Keratinocyte (primary cell): ENCODE measurements at regions not wholly inside any gene's neighbourhood (a gene's known extent, or its start where the extent isn't known, plus 50 kb on each side); places are given as distances from the start of the nearest gene placed in this dataset.

Experiments
- DNase-seq: peaks from one replicate; pipeline ENCODE4 v3.0.0-alpha.2; 2011; ENCODE audit warnings: low read depth, missing footprints, low spot score
- FAIRE-seq: peaks from 2 replicates; lab custom pipeline; 2011; peaks lifted over from hg19 to GRCh38; lab: Jason Lieb, UNC
- H2AFZ ChIP-seq: 2 replicates; pipeline ENCODE4 v1.6.0; 2012; ENCODE audit warnings: low read length, control low read depth, inconsistent platforms; ENCODE audit not compliant: control insufficient read depth
- H3K27ac ChIP-seq: 2 replicates; pipeline ENCODE4 v1.5.1; 2011; ENCODE audit warnings: low read length; ENCODE audit not compliant: control insufficient read depth, insufficient read depth
- H3K27me3 ChIP-seq: 3 replicates; pipeline ENCODE4 v1.6.0; 2011; ENCODE audit warnings: low read length; ENCODE audit not compliant: control insufficient read depth, insufficient read depth; ENCODE audit errors: extremely low read depth
- H3K36me3 ChIP-seq, 2 experiments: 2 replicates in 1 of 2; 3 replicates in 1 of 2; pipeline ENCODE4 v1.5.1; 2011; ENCODE audit warnings: low read length in 2 of 2, mild to moderate bottlenecking in 1 of 2; ENCODE audit not compliant: control insufficient read depth in 2 of 2, insufficient read depth in 2 of 2; ENCODE audit errors: extremely low read depth in 1 of 2
- H3K4me1 ChIP-seq: 3 replicates; pipeline ENCODE4 v1.5.1; 2011; ENCODE audit warnings: low read length; ENCODE audit not compliant: control insufficient read depth, insufficient read depth; ENCODE audit errors: extremely low read depth
- H3K4me2 ChIP-seq: 3 replicates; pipeline ENCODE4 v1.6.0; 2011; ENCODE audit warnings: low read depth, low read length; ENCODE audit not compliant: control insufficient read depth, insufficient read depth; ENCODE audit errors: extremely low read depth
- H3K4me3 ChIP-seq, 3 experiments: fragments of 200-600 bp in 1 of 3; sonication (generic) in 1 of 3; 2 replicates in 2 of 3; 3 replicates in 1 of 3; pipeline ENCODE4 v1.5.1; 2011 to 2016; ENCODE audit warnings: low read length in 3 of 3, mild to moderate bottlenecking in 3 of 3, control low read depth in 2 of 3, inconsistent platforms in 1 of 3, low read depth in 1 of 3, mixed read lengths in 1 of 3, mixed run types in 1 of 3, moderate library complexity in 1 of 3; ENCODE audit not compliant: control insufficient read depth in 2 of 3, insufficient read depth in 2 of 3; ENCODE audit errors: extremely low read depth in 1 of 3
- H3K79me2 ChIP-seq: 2 replicates; pipeline ENCODE4 v1.6.0; 2012; ENCODE audit warnings: low read length; ENCODE audit not compliant: control insufficient read depth, insufficient read depth
- H3K9ac ChIP-seq: 3 replicates; pipeline ENCODE4 v1.6.0; 2011; ENCODE audit warnings: low read length; ENCODE audit not compliant: control insufficient read depth, insufficient read depth; ENCODE audit errors: extremely low read depth
- H3K9me1 ChIP-seq: 3 replicates; pipeline ENCODE4 v1.6.0; 2011; ENCODE audit warnings: low read length; ENCODE audit not compliant: control insufficient read depth, insufficient read depth; ENCODE audit errors: extremely low read depth
- H3K9me3 ChIP-seq: 2 replicates; pipeline ENCODE4 v1.5.1; 2012; ENCODE audit warnings: low read depth, low read length; ENCODE audit not compliant: control insufficient read depth
- H4K20me1 ChIP-seq: 3 replicates; pipeline ENCODE4 v1.6.0; 2011; ENCODE audit warnings: low read length; ENCODE audit not compliant: control insufficient read depth, insufficient read depth; ENCODE audit errors: extremely low read depth
- EZH2 ChIP-seq: IDR thresholded peaks from one replicate; pipeline ENCODE4 v1.6.1; 2012; ENCODE audit warnings: inconsistent platforms, mild to moderate bottlenecking, low read length, moderate library complexity
- dilution Hi-C: fragments of 300-500 bp; cut with MboI; formaldehyde crosslinking; loops from one replicate; pipeline ENCODE4 v1.7.0; 2020; ENCODE audit warnings: low sequenced_read_pairs; ENCODE audit not compliant: extremely low pct_ligation_motif_present
- TF ChIP-seq, protein P1 (sequence below), 3 experiments: IDR thresholded peaks in 1 of 3; conservative IDR thresholded peaks in 1 of 3; optimal IDR thresholded peaks in 1 of 3; 2 replicates in 2 of 3; 3 replicates in 1 of 3; pipeline versions ENCODE3 to v1.5.1; 2011; ENCODE audit warnings: low read length in 3 of 3, mild to moderate bottlenecking in 3 of 3, moderate library complexity in 2 of 3, control low read depth in 1 of 3, inconsistent platforms in 1 of 3; ENCODE audit not compliant: insufficient read depth in 2 of 3; ENCODE audit errors: extremely low read depth in 1 of 3

DNA sequence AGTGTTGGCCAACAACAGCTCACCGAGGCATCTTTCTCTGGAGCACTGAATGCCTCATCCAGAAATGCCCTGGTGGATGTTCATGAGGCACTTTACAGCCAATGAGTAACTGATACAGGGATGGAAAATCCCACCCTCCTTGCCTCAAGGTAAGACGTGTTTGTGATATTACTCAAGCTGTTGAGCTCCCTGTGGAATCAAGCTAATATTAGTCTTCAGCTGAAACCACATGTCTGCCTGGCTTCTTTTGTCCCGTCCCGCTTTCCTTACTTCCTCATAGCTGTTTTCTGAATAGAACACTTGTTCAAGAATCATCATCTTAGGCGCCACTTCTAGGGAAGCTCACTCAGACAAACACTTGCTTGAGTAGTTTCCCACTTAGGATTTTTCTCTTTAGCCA is 422.4 kb downstream of the INHBA start:
- no peak overlapping the region for H3K4me2 ChIP-seq
- H3K36me3 ChIP-seq, result no peaks in the 10 kb centered on the region
- no peak overlapping the region for H3K27ac ChIP-seq
- no peaks in the 10 kb centered on the region for H3K9me3 ChIP-seq
- no peak for DNase-seq
- no peaks in the 10 kb centered on the region for H4K20me1 ChIP-seq
- H2AFZ ChIP-seq, result no peak overlapping the region
- H3K79me2 ChIP-seq, result no peaks in the 10 kb centered on the region
- TF ChIP-seq EZH2, result no peak
- TF ChIP-seq, protein P1, sequence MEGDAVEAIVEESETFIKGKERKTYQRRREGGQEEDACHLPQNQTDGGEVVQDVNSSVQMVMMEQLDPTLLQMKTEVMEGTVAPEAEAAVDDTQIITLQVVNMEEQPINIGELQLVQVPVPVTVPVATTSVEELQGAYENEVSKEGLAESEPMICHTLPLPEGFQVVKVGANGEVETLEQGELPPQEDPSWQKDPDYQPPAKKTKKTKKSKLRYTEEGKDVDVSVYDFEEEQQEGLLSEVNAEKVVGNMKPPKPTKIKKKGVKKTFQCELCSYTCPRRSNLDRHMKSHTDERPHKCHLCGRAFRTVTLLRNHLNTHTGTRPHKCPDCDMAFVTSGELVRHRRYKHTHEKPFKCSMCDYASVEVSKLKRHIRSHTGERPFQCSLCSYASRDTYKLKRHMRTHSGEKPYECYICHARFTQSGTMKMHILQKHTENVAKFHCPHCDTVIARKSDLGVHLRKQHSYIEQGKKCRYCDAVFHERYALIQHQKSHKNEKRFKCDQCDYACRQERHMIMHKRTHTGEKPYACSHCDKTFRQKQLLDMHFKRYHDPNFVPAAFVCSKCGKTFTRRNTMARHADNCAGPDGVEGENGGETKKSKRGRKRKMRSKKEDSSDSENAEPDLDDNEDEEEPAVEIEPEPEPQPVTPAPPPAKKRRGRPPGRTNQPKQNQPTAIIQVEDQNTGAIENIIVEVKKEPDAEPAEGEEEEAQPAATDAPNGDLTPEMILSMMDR (optimal IDR thresholded peaks at IDR 0.05 in 1 of 3, IDR thresholded peaks at IDR 0.05 in 1 of 3, conservative IDR thresholded peaks at IDR 0.05 in 1 of 3; ENCODE audit: extremely low read depth in 1 of 3, insufficient read depth in 2 of 3, low read length in 3 of 3), result no peak
- no peak overlapping the region for H3K9ac ChIP-seq
- H3K27me3 ChIP-seq, result no peaks in the 10 kb centered on the region
- no peaks in the 10 kb centered on the region for H3K9me1 ChIP-seq
- dilution Hi-C loops, result no loop called here
- no peak overlapping the region for H3K4me3 ChIP-seq
- H3K4me1 ChIP-seq, result no peaks in the 10 kb centered on the region
- FAIRE-seq, result no peak

DNA sequence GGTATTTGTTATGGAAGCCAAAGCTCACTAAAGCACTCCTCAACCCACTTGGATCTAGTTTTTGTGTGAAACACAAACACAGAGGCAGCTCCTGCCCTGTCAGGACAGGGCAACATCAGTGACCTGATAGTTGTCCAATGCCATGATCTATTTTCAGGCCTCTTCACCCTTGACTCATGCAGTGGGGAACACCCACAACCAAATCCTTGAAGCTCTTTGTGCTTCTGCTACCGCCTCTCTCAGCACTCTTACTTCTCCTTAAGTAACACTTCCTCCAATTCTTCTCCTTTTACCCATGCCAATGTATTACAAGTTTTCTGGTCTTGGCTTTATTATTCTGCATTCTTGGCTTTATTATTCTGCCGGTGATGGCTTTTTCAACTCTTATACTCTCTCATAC is 425.3 kb downstream of the INHBA start:
- DNase-seq, result no peak
- H3K4me3 ChIP-seq, result no peak overlapping the region
- dilution Hi-C loops, result no loop called here
- no peak for FAIRE-seq
- H4K20me1 ChIP-seq, result no peaks in the 10 kb centered on the region
- H3K36me3 ChIP-seq, result no peaks in the 10 kb centered on the region
- no peaks in the 10 kb centered on the region for H3K27me3 ChIP-seq
- H3K9me3 ChIP-seq, result no peaks in the 10 kb centered on the region
- no peaks in the 10 kb centered on the region for H3K79me2 ChIP-seq
- no peak overlapping the region for H3K4me2 ChIP-seq
- H3K4me1 ChIP-seq, result no peaks in the 10 kb centered on the region
- no peak overlapping the region for H3K27ac ChIP-seq
- no peak overlapping the region for H2AFZ ChIP-seq
- no peaks in the 10 kb centered on the region for H3K9me1 ChIP-seq
- TF ChIP-seq, protein P1 (optimal IDR thresholded peaks at IDR 0.05 in 1 of 3, IDR thresholded peaks at IDR 0.05 in 1 of 3, conservative IDR thresholded peaks at IDR 0.05 in 1 of 3; ENCODE audit: extremely low read depth in 1 of 3, insufficient read depth in 2 of 3, low read length in 3 of 3), result no peak
- TF ChIP-seq EZH2, result no peak
- H3K9ac ChIP-seq, result no peak overlapping the region
